Activated naive CD4-positive, alpha-beta T cell treated with anti-CD3 and anti-CD28 coated beads, Interleukin-2, amount 50 U/mL, for 72 hours (primary cell): ENCODE measurements at regions not wholly inside any gene's neighbourhood (a gene's known extent, or its start where the extent isn't known, plus 50 kb on each side); places are given as distances from the start of the nearest gene placed in this dataset.

ENCODE experiments used
- ATAC-seq, 2 donors: fragments of 150-1000 bp; cut with Tn5 transposase; 2 replicates each; pipeline ENCODE4 v1.10.0; 2021; ENCODE audit warnings: mild to moderate bottlenecking in 2 of 2, moderate library complexity in 2 of 2
- DNase-seq, 2 donors: peaks; one replicate each; pipeline ENCODE4 v3.0.0; 2021 to 2022; ENCODE audit warnings: low spot score in 2 of 2
- H3K27ac Mint-ChIP-seq, 2 donors: one replicate each; pipeline ENCODE4 v1.8.0; 2022; ENCODE audit warnings: mild to moderate bottlenecking in 2 of 2, mixed read lengths in 2 of 2
- H3K36me3 Mint-ChIP-seq, 2 donors: one replicate each; pipeline ENCODE4 v1.8.0; 2022; ENCODE audit warnings: mixed read lengths in 2 of 2
- H3K9me3 Mint-ChIP-seq, 2 donors: one replicate each; pipeline ENCODE4 v1.8.0; 2022; ENCODE audit warnings: mixed read lengths in 2 of 2

GRCh38 chr5:128762661-128763306 lies 202.5 kb upstream of the SLC27A6 start:
- no peak overlapping the region for H3K27ac Mint-ChIP-seq
- peaks cover 0 to 7% of the 10 kb centered on the region in 2 donors for H3K9me3 Mint-ChIP-seq
- ATAC-seq, result no peak
- no peak for DNase-seq
- H3K36me3 Mint-ChIP-seq, result no peaks in the 10 kb centered on the region

GRCh38 chr5:128763321-128763720 lies 202.0 kb upstream of the SLC27A6 start:
- H3K9me3 Mint-ChIP-seq, result peaks cover 0 to 7% of the 10 kb centered on the region in 2 donors
- no peak overlapping the region for H3K27ac Mint-ChIP-seq
- no peak for ATAC-seq

DNA sequence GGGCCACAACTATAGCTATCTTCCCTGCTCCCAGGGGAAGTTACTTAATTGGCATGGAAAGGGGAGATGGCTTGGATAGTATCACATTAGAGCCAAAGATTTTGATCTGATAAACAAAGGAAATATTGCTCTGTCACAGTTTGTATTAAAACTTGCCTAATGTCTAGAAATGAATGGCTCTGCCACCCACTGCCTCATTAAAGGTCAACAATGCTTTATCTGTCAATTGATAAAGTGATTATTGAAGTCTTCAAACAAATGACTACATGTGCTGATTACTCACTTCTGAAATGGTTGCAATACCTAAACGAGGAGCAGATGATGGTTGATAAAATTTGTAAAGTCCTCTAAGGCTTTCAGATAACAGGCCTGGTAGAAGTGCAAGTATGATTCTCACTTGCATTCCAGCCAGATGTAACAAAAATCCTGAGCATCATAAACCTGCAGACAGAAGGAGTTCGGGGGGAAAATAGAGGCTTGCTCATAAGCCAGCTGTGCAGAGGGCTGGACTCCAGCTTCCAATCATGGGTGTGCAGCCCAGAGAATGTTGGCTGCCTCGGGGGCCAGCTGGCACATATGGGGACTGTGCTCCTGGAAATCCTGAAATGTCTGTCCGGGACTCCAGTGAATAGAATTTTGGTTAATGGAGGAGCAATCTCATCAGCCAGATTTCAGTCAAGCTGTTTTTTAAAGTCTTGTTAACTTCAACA lies 200.5 kb upstream of the SLC27A6 start:
- Mint-ChIP-seq H3K9me3 (no peaks in the 10 kb centered on the region), H3K27ac (no peak overlapping the region), H3K36me3 (no peaks in the 10 kb centered on the region)
- DNase-seq (no peak), ATAC-seq (no peak)

More at GRCh38 chr5:128763321-128763720, 202.0 kb upstream of the SLC27A6 start:
- no peaks in the 10 kb centered on the region for H3K36me3 Mint-ChIP-seq
- DNase-seq, result no peak

GRCh38 chr5:128765448-128766061 lies 199.7 kb upstream of the SLC27A6 start:
- no peaks in the 10 kb centered on the region for H3K9me3 Mint-ChIP-seq
- H3K27ac Mint-ChIP-seq, result no peak overlapping the region
- ATAC-seq, result no peak
- H3K36me3 Mint-ChIP-seq, result no peaks in the 10 kb centered on the region
- DNase-seq, result no peak

- H3K9me3 Mint-ChIP-seq, result no peaks in the 10 kb centered on the region
- DNase-seq (no peak), ATAC-seq (no peak)
- H3K27ac Mint-ChIP-seq, result no peak overlapping the region
- H3K36me3 Mint-ChIP-seq, result no peaks in the 10 kb centered on the region
These were observed 198.9 kb upstream of the SLC27A6 start for GRCh38 chr5:128766406-128766805.

GRCh38 chr5:128770907-128771306 lies 194.4 kb upstream of the SLC27A6 start:
- Mint-ChIP-seq H3K27ac (no peak overlapping the region), H3K9me3 (no peaks in the 10 kb centered on the region), H3K36me3 (no peaks in the 10 kb centered on the region)
- ATAC-seq (no peak), DNase-seq (no peak)

GRCh38 chr5:128772356-128772755 lies 192.9 kb upstream of the SLC27A6 start:
- no peak for DNase-seq
- no peak overlapping the region for H3K27ac Mint-ChIP-seq
- no peaks in the 10 kb centered on the region for H3K9me3 Mint-ChIP-seq
- no peak for ATAC-seq
- H3K36me3 Mint-ChIP-seq, result no peaks in the 10 kb centered on the region

GRCh38 chr5:128773378-128773777 lies 191.9 kb upstream of the SLC27A6 start:
- no peaks in the 10 kb centered on the region for H3K9me3 Mint-ChIP-seq

DNA sequence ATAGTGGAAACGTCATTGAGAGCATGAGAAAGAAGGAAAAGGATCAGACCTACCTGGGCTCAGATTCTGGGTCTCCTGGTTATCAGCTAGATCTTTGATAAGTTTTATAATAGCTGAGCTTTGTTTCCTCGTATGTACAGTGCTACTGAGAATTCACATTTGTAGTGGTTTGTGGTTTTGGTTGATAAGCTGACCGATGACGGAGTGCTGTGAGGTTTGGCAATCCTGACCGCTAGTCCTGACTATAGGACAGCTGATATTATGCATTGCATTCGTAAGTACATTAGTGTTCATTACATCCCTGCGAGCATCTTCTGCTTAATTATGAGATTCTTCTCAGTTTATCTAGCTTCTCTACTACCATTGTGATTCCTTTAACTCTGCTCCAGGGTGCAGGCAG lies 190.7 kb upstream of the SLC27A6 start:
- ATAC-seq (peak in 1 of 2 donors; percentile 24), DNase-seq (no peak)
- no peak overlapping the region for H3K27ac Mint-ChIP-seq
- H3K36me3 Mint-ChIP-seq, result no peaks in the 10 kb centered on the region
- H3K9me3 Mint-ChIP-seq, result no peaks in the 10 kb centered on the region

More at GRCh38 chr5:128773378-128773777, 191.9 kb upstream of the SLC27A6 start:
- Mint-ChIP-seq H3K27ac (no peak overlapping the region), H3K36me3 (no peaks in the 10 kb centered on the region)
- DNase-seq, result no peak
- no peak for ATAC-seq

GRCh38 chr5:128775558-128775957 lies 189.7 kb upstream of the SLC27A6 start:
- Mint-ChIP-seq H3K36me3 (no peaks in the 10 kb centered on the region), H3K27ac (no peak overlapping the region), H3K9me3 (no peaks in the 10 kb centered on the region)
- ATAC-seq, result no peak
- DNase-seq, result no peak

DNA sequence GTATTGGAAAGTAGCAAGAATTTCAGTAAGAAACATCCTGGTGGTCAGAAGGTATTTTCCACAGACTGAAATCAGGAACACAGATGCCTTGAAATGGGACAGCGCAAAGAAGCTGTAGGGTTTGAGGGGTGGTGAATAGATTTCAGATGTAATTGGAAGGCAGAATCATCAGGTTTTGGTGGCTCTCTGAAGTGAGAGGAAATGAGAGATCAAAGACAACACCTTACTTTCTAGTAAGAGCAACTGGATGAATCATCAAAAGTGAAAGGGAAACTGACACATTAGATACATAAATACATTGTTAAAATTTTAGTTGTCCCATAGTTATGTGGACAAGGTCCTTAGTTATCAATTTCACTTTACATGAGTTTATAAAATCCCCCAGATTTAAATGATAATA lies 188.2 kb upstream of the SLC27A6 start:
- Mint-ChIP-seq H3K9me3 (no peaks in the 10 kb centered on the region), H3K36me3 (no peaks in the 10 kb centered on the region), H3K27ac (no peak overlapping the region)
- DNase-seq, result peak in 1 of 2 donors; percentile 3
- ATAC-seq, result peak; percentile 52 to 94

- Mint-ChIP-seq H3K36me3 (no peaks in the 10 kb centered on the region), H3K9me3 (no peaks in the 10 kb centered on the region), H3K27ac (no peak overlapping the region)
- no peak for DNase-seq
- no peak for ATAC-seq
These were observed 186.8 kb upstream of the SLC27A6 start for GRCh38 chr5:128778474-128778873.

DNA sequence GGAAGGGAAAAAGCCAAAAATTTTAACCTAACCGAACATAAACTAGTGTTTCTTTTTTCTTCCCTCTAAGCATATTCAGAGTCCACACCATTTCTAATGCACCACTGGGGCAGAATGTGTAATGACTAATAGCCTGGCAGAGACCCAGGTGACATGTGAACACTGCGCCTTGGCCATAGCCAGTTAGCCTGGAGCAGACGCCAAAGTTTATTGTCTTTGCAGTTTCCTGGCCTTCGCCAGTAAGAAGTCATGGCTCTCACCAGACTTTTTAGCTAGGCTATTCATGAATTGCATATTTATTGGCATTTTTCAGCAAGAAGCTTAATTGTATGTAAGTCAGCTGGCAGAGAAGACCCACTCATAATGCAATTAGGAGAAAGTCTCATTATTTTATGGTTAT lies 182.8 kb upstream of the SLC27A6 start:
- DNase-seq (no peak), ATAC-seq (no peak)
- H3K36me3 Mint-ChIP-seq, result no peaks in the 10 kb centered on the region
- no peak overlapping the region for H3K27ac Mint-ChIP-seq
- H3K9me3 Mint-ChIP-seq, result no peaks in the 10 kb centered on the region

GRCh38 chr5:128784726-128785125 lies 180.6 kb upstream of the SLC27A6 start:
- no peaks in the 10 kb centered on the region for H3K36me3 Mint-ChIP-seq
- peaks cover 0 to under 1% of the 10 kb centered on the region in 2 donors for H3K9me3 Mint-ChIP-seq
- ATAC-seq (no peak), DNase-seq (no peak)
- H3K27ac Mint-ChIP-seq, result no peak overlapping the region

- Mint-ChIP-seq H3K9me3 (peaks cover 0 to 3% of the 10 kb centered on the region in 2 donors), H3K36me3 (no peaks in the 10 kb centered on the region), H3K27ac (no peak overlapping the region)
- DNase-seq (no peak), ATAC-seq (no peak)
These were observed 174.0 kb upstream of the SLC27A6 start for GRCh38 chr5:128791312-128791711.

- DNase-seq (no peak), ATAC-seq (no peak)
- H3K27ac Mint-ChIP-seq, result no peak overlapping the region
- no peaks in the 10 kb centered on the region for H3K36me3 Mint-ChIP-seq
- peaks cover 0 to 5% of the 10 kb centered on the region in 2 donors for H3K9me3 Mint-ChIP-seq
These were observed 168.8 kb upstream of the SLC27A6 start for GRCh38 chr5:128796506-128796905.

DNA sequence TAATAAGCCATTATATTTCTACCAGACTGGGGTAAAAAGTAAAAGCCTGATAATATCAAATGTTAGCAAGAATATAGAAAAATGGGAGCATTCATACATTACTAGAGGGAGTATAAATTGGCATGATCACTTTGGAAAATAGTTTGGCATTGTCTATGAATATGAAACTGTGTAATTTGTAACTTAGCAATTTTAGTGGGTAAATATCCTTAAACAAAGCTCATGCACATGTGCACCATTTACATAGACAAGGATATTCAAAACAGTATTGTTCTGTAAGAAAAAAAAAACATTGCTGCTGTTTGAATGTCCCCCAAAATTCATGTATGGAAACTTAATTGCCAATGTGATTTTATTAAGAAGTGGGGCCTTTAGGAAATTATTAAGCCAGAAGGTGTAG lies 166.4 kb upstream of the SLC27A6 start:
- Mint-ChIP-seq H3K9me3 (peaks cover 0 to 5% of the 10 kb centered on the region in 2 donors), H3K27ac (no peak overlapping the region), H3K36me3 (no peaks in the 10 kb centered on the region)
- no peak for DNase-seq
- no peak for ATAC-seq

- no peaks in the 10 kb centered on the region for H3K36me3 Mint-ChIP-seq
- peaks cover 0 to 5% of the 10 kb centered on the region in 2 donors for H3K9me3 Mint-ChIP-seq
- no peak overlapping the region for H3K27ac Mint-ChIP-seq
- DNase-seq, result no peak
- ATAC-seq, result no peak
These were observed 165.3 kb upstream of the SLC27A6 start for GRCh38 chr5:128799945-128800344.
